HG03571 (cell line): ENCODE measurements at regions not wholly inside any gene's neighbourhood (a gene's known extent, or its start where the extent isn't known, plus 50 kb on each side); places are given as distances from the start of the nearest gene placed in this dataset.

Experiments used
- ATAC-seq: cut with Tn5 transposase; IDR thresholded peaks from one replicate; pipeline ENCODE4 v1.9.1; 2021; ENCODE audit not compliant: unreplicated experiment

- no peak for ATAC-seq
Observed at GRCh38 chr1:218705911-218706893, 361.1 kb downstream of the TGFB2 start.

- no peak for ATAC-seq
Observed at GRCh38 chr1:218711001-218711400, 365.9 kb downstream of the TGFB2 start.

GRCh38 chr1:218711884-218712674 lies 366.9 kb downstream of the TGFB2 start:
- no peak for ATAC-seq

GRCh38 chr1:218712677-218713076 lies 367.5 kb downstream of the TGFB2 start:
- ATAC-seq = no peak

GRCh38 chr1:218715961-218716669 lies 371.0 kb downstream of the TGFB2 start:
- no peak for ATAC-seq

GRCh38 chr1:218717575-218717974 lies 372.4 kb downstream of the TGFB2 start:
- no peak for ATAC-seq

GRCh38 chr1:218718206-218718605 lies 373.1 kb downstream of the TGFB2 start:
- ATAC-seq = no peak

- ATAC-seq = no peak
Observed at GRCh38 chr1:218718977-218719376, 373.8 kb downstream of the TGFB2 start.

GRCh38 chr1:218728898-218729565 lies 383.9 kb downstream of the TGFB2 start:
- no peak for ATAC-seq

- ATAC-seq = no peak
Observed at GRCh38 chr1:218735436-218736032, 390.4 kb downstream of the TGFB2 start.

- ATAC-seq = no peak
Observed at GRCh38 chr1:218739426-218739825, 394.3 kb downstream of the TGFB2 start.

- no peak for ATAC-seq
Observed at GRCh38 chr1:218741852-218742251, 396.7 kb downstream of the TGFB2 start.

- no peak for ATAC-seq
Observed at GRCh38 chr1:218742467-218743262, 397.5 kb downstream of the TGFB2 start.

- no peak for ATAC-seq
Observed at GRCh38 chr1:218743861-218744505, 398.8 kb downstream of the TGFB2 start.

- ATAC-seq = no peak
Observed at GRCh38 chr1:218748071-218748470, 402.9 kb downstream of the TGFB2 start.

GRCh38 chr1:218750216-218750970 lies 405.3 kb downstream of the TGFB2 start:
- no peak for ATAC-seq

- ATAC-seq = no peak
Observed at GRCh38 chr1:218751208-218751948, 406.2 kb downstream of the TGFB2 start.

GRCh38 chr1:218752126-218752525 lies 407.0 kb downstream of the TGFB2 start:
- no peak for ATAC-seq
